ENCODE measurements at regions not wholly inside any gene's neighbourhood (a gene's known extent, or its start where the extent isn't known, plus 50 kb on each side); places are given as distances from the start of the nearest gene placed in this dataset.

GRCh38 chr9:23438299-23438907 lies 387.6 kb downstream of the ELAVL2 start:
- H3K4me1 Mint-ChIP-seq, result no peaks in the 10 kb centered on the region
- no peak overlapping the region for H3K4me3 Mint-ChIP-seq
- no peaks in the 10 kb centered on the region for H3K36me3 Mint-ChIP-seq
- ATAC-seq (ENCODE audit: low read depth in 2 of 2), result no peak
- no peaks in the 10 kb centered on the region for H3K27me3 Mint-ChIP-seq
- H3K9me3 Mint-ChIP-seq, result peaks cover 0 to 18% (median 6%) of the 10 kb centered on the region in 7 donors
- no peak for DNase-seq
- no peak overlapping the region for H3K27ac Mint-ChIP-seq

GRCh38 chr9:23441275-23441674 lies 384.8 kb downstream of the ELAVL2 start:
- no peaks in the 10 kb centered on the region for H3K36me3 Mint-ChIP-seq
- no peak overlapping the region for H3K27ac Mint-ChIP-seq
- peaks cover 0 to 18% (median 8%) of the 10 kb centered on the region in 7 donors for H3K9me3 Mint-ChIP-seq
- H3K4me1 Mint-ChIP-seq, result no peaks in the 10 kb centered on the region
- ATAC-seq (ENCODE audit: low read depth in 2 of 2) (no peak), DNase-seq (no peak)
- H3K27me3 Mint-ChIP-seq, result no peaks in the 10 kb centered on the region
- H3K4me3 Mint-ChIP-seq, result no peak overlapping the region

DNA sequence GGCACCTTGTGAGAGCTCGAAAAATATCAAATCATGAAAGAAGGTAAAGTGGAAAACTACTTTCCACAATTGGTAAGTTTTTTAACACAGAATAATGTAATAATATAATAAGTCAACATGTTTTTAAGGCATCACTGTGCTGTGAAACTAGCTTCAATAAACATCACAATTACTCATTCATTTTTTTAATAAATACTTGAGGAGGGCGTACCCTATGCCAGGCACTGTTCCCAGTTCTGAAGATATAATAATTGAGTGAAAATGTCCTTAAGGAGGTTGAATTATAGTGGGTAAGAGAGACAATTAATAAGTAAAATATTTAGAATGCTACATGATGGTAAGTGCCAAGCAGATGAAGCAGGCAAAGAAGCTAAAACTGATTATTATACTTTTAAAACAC lies 381.4 kb downstream of the ELAVL2 start:
- H3K4me1 Mint-ChIP-seq, result no peaks in the 10 kb centered on the region
- H3K4me3 Mint-ChIP-seq, result no peak overlapping the region
- H3K9me3 Mint-ChIP-seq, result peaks cover 0 to 11% (median 6%) of the 10 kb centered on the region in 7 donors
- ATAC-seq (ENCODE audit: low read depth in 2 of 2) (no peak), DNase-seq (no peak)
- no peaks in the 10 kb centered on the region for H3K36me3 Mint-ChIP-seq
- H3K27me3 Mint-ChIP-seq, result no peaks in the 10 kb centered on the region
- no peak overlapping the region for H3K27ac Mint-ChIP-seq

DNA sequence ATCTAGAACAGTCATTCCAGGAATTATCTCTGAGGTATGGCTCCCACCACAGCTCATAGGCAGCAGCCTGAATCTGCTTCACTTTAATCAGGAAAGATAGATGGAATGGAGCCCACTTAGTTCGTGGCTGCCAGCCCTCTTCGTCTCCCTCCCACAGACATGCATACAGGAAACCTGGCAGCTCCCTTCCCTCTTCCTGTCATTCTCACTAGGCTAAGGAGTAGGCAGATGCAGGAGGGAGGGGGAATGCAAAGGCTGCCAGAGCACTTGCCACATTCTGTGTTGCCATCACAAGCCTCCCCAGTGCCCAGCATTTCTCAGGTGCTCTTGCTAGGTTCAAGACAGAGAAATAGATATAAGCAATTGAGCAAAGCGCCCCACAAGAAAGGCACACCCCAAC lies 378.9 kb downstream of the ELAVL2 start:
- no peak for DNase-seq
- Mint-ChIP-seq H3K9me3 (peaks cover 0 to 9% (median 4%) of the 10 kb centered on the region in 7 donors), H3K36me3 (no peaks in the 10 kb centered on the region), H3K4me3 (no peak overlapping the region), H3K4me1 (no peaks in the 10 kb centered on the region), H3K27ac (no peak overlapping the region), H3K27me3 (no peaks in the 10 kb centered on the region)
- no peak for ATAC-seq (ENCODE audit: low read depth in 2 of 2)

DNA sequence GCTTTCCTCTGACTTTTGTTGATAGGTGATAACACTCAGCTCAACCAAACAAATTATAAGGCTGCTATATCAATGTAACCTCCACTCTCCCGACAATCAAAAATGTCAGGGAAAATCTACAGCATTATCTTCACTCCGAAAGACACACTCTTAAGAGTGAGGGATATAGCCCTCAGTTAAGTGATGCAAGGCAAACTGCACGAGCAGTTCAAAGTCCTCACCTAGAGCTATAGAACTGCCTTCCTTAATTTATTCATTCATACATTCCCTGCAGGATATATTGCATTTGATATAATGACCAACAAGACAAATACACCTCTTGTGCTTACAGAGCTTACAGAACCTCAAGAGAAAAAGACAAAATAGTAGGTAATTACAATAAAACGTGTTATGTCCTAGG lies 378.1 kb downstream of the ELAVL2 start:
- DNase-seq, result no peak
- H3K9me3 Mint-ChIP-seq, result peaks cover 0 to 10% (median 4%) of the 10 kb centered on the region in 7 donors
- H3K27me3 Mint-ChIP-seq, result no peaks in the 10 kb centered on the region
- no peak overlapping the region for H3K4me3 Mint-ChIP-seq
- H3K36me3 Mint-ChIP-seq, result no peaks in the 10 kb centered on the region
- no peak overlapping the region for H3K27ac Mint-ChIP-seq
- ATAC-seq (ENCODE audit: low read depth in 2 of 2), result no peak
- no peaks in the 10 kb centered on the region for H3K4me1 Mint-ChIP-seq

GRCh38 chr9:23451802-23452418 lies 374.1 kb downstream of the ELAVL2 start:
- H3K9me3 Mint-ChIP-seq, result peaks cover 0 to 7% (median 6%) of the 10 kb centered on the region in 7 donors
- DNase-seq, result no peak
- H3K4me3 Mint-ChIP-seq, result peak overlapping the region in 1 of 8 donors; percentile 15

DNA sequence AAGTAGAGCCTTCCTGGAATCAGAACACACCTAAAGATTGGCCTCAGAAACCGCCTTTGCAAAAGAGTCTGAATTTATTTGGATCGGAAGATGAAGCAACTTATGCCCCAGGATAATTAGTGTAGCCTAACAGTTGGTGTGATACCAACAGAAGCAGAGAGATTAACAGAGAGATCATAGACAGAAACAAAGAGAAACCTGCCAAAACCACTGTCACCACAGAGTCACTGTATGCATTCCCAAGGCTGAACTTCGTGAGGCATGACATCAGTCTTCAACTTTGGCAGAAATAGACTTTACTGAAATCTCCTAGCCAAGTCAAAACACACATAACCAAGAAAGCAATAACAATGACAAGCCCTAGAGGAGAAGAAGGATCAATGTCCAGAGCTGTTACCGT lies 361.8 kb downstream of the ELAVL2 start:
- no peaks in the 10 kb centered on the region for H3K27me3 Mint-ChIP-seq
- DNase-seq, result no peak
- no peaks in the 10 kb centered on the region for H3K36me3 Mint-ChIP-seq
- H3K9me3 Mint-ChIP-seq, result peaks cover 2 to 18% (median 6%) of the 10 kb centered on the region in 7 donors
- no peak overlapping the region for H3K4me3 Mint-ChIP-seq
- ATAC-seq (ENCODE audit: low read depth in 2 of 2), result no peak
- H3K27ac Mint-ChIP-seq, result no peak overlapping the region
- H3K4me1 Mint-ChIP-seq, result no peaks in the 10 kb centered on the region

More at GRCh38 chr9:23451802-23452418, 374.1 kb downstream of the ELAVL2 start:
- no peak for ATAC-seq (ENCODE audit: low read depth in 2 of 2)
- no peaks in the 10 kb centered on the region for H3K4me1 Mint-ChIP-seq
- H3K27me3 Mint-ChIP-seq, result no peaks in the 10 kb centered on the region
- no peak overlapping the region for H3K27ac Mint-ChIP-seq
- H3K36me3 Mint-ChIP-seq, result no peaks in the 10 kb centered on the region

GRCh38 chr9:23467276-23467675 lies 358.8 kb downstream of the ELAVL2 start:
- Mint-ChIP-seq H3K4me1 (no peaks in the 10 kb centered on the region), H3K9me3 (peaks cover 6 to 18% (median 8%) of the 10 kb centered on the region in 7 donors), H3K4me3 (no peak overlapping the region), H3K27me3 (no peaks in the 10 kb centered on the region), H3K27ac (no peak overlapping the region), H3K36me3 (no peaks in the 10 kb centered on the region)
- no peak for ATAC-seq (ENCODE audit: low read depth in 2 of 2)
- no peak for DNase-seq

DNA sequence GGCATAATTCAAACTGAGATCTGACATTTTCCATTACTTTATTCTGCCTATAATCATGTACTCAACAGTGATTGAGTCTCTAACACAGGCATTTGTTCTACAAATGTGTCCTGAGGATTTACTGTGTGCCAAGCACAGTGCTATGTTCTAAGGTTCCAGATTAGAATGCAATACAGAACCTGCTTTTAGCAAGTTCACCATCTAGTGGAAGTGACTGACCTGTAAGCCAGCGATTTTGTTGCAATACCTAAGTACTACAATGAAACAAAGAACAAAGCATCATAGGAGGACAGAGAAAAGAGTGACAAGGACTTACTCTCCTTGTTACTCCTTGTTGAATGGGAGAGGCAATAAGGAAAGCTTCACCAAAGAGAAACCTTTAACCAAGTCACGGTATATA lies 348.1 kb downstream of the ELAVL2 start:
- H3K4me3 Mint-ChIP-seq, result no peak overlapping the region
- H3K36me3 Mint-ChIP-seq, result no peaks in the 10 kb centered on the region
- H3K27me3 Mint-ChIP-seq, result no peaks in the 10 kb centered on the region
- peaks cover 0 to 13% (median 4%) of the 10 kb centered on the region in 7 donors for H3K9me3 Mint-ChIP-seq
- no peak overlapping the region for H3K27ac Mint-ChIP-seq
- DNase-seq, result no peak
- no peaks in the 10 kb centered on the region for H3K4me1 Mint-ChIP-seq
- no peak for ATAC-seq (ENCODE audit: low read depth in 2 of 2)

GRCh38 chr9:23483566-23483965 lies 342.5 kb downstream of the ELAVL2 start:
- no peak for DNase-seq
- ATAC-seq (ENCODE audit: low read depth in 2 of 2), result no peak
- Mint-ChIP-seq H3K27me3 (no peaks in the 10 kb centered on the region), H3K9me3 (peaks cover 0 to 8% (median 3%) of the 10 kb centered on the region in 7 donors), H3K4me1 (no peaks in the 10 kb centered on the region), H3K4me3 (no peak overlapping the region), H3K36me3 (no peaks in the 10 kb centered on the region), H3K27ac (no peak overlapping the region)

DNA sequence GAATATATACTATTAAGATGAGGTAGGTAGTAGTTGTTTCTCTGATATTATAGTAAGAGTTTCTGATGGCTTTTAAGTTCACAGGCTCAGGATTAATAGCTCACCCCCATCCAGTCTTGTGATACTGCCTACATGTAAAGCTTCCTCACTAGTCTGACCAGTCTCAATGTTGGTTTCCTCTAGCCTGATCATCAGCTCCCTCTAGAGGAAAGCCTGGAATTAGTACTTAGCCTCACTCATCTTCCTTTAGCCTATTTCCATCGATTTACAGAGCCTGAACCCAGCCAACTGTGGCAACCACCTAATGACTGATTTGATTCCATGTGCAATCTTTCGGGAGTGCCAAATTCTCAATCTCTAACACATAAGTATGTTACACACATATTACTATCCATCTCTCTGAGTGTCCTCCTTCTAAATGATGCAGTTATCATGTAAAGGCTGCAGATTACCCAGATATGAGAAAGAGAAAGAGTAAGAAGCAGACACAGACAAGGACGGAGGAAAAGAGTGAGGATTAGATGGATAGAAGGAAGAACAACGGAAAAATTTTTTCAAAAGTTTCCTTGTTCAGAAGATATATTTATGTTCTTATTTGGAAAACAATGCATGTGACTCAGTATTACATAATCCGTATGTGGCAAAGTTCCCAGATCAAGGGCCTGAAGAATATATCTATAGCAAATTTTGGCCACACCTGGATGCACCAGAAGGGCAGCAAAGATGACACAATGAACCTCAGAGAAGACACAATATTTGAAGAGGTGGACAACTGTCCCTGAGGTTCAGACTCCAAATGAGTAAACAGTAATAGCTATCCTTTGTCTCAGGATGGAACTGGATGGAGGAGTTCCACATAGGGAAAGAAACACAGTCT lies 333.7 kb downstream of the ELAVL2 start:
- Mint-ChIP-seq H3K27me3 (no peaks in the 10 kb centered on the region), H3K4me3 (no peak overlapping the region), H3K4me1 (no peaks in the 10 kb centered on the region), H3K36me3 (no peaks in the 10 kb centered on the region), H3K9me3 (peaks cover 0 to 1% (median 0%) of the 10 kb centered on the region in 7 donors), H3K27ac (no peak overlapping the region)
- no peak for DNase-seq
- ATAC-seq (ENCODE audit: low read depth in 2 of 2), result no peak

DNA sequence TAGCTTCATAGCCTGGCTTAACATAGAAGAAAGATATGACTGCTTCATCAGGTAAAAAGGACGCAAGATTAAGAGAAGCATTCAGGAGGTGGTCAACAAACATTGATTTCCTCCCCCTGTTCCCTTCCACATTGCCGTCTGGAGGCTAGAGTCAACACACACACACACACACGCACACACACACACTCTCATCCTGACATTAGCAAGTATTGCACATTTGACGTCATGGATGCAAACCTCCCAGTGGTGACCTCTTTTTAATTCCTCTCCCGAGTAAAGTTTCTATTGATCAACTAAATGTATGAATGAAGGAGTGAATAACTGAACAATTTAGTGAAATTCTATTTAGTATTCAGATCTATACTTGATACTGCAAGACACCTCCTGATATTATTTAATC lies 332.8 kb downstream of the ELAVL2 start:
- peaks cover 0 to 4% (median 0%) of the 10 kb centered on the region in 7 donors for H3K9me3 Mint-ChIP-seq
- H3K4me3 Mint-ChIP-seq, result no peak overlapping the region
- H3K27me3 Mint-ChIP-seq, result no peaks in the 10 kb centered on the region
- ATAC-seq (ENCODE audit: low read depth in 2 of 2) (no peak), DNase-seq (no peak)
- H3K27ac Mint-ChIP-seq, result no peak overlapping the region
- no peaks in the 10 kb centered on the region for H3K4me1 Mint-ChIP-seq
- no peaks in the 10 kb centered on the region for H3K36me3 Mint-ChIP-seq

DNA sequence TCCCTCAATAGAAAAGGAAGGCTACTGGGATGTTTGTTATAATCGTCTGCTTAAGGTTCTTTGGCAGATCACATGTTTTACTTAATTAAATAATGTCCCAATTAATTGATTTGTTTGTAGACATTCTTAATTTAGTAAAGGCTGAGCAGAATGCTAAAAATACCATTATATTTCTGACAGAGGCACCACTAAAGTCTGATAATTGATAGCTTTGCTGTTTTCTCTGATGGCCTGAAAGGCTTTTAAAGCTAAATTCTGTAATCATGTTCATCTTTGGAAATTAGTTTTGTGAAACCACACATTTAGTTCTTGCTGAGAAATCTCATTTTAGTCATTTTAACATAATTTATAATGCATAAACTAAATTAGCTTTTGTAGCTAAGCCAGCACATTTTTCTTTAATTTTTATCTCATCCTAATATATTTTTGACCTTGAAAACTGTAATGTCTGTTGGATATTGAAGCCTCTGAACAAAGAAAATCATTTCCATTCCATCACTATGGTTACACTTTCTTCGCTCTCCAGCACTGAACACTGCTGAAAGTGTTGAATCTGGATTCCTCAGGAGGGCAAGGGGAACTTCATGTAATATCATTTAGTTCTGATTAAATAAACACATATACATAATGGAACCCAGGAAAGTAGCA lies 329.4 kb downstream of the ELAVL2 start:
- DNase-seq (no peak), ATAC-seq (ENCODE audit: low read depth in 2 of 2) (no peak)
- peaks cover 0 to 5% (median 1%) of the 10 kb centered on the region in 7 donors for H3K9me3 Mint-ChIP-seq
- no peaks in the 10 kb centered on the region for H3K4me1 Mint-ChIP-seq
- H3K4me3 Mint-ChIP-seq, result no peak overlapping the region
- no peak overlapping the region for H3K27ac Mint-ChIP-seq
- H3K27me3 Mint-ChIP-seq, result no peaks in the 10 kb centered on the region
- no peaks in the 10 kb centered on the region for H3K36me3 Mint-ChIP-seq
